Adrenal gland (tissue), 9 donors: ENCODE measurements at regions not wholly inside any gene's neighbourhood (a gene's known extent, or its start where the extent isn't known, plus 50 kb on each side); places are given as distances from the start of the nearest gene placed in this dataset.

Experiments used
- DNase-seq, 7 donors: peaks; one replicate each; pipeline ENCODE4 v3.0.0-alpha.2; 2019 to 2020
- H3K27ac ChIP-seq, 5 donors: fragments of 200-600 bp; sonication (generic) in 4 of 5; 1 replicate in 3 of 5; 2 replicates in 2 of 5; pipeline versions ENCODE4 v1.5.1 to v1.8.0; 2016 to 2020; ENCODE audit warnings: mild to moderate bottlenecking in 1 of 5
- H3K27me3 ChIP-seq: fragments of 200-600 bp; 2 replicates; pipeline ENCODE4 v1.8.0; 2021
- H3K36me3 ChIP-seq, 2 donors: fragments of 200-600 bp; replicated peaks in 1 of 2; 1 replicate in 1 of 2; 2 replicates in 1 of 2; pipeline versions ENCODE4 v1.5.1 to v1.8.0; 2018 to 2022
- H3K4me1 ChIP-seq, 2 donors: fragments of 200-600 bp; replicated peaks in 1 of 2; 1 replicate in 1 of 2; 2 replicates in 1 of 2; pipeline versions ENCODE4 v1.5.1 to v1.8.0; 2018 to 2021
- H3K4me3 ChIP-seq, 4 donors: fragments of 200-600 bp; sonication (generic) in 3 of 4; one replicate each; pipeline ENCODE4 v1.5.1; 2016 to 2018
- H3K9me3 ChIP-seq, 3 donors: fragments of 200-600 bp; sonication (generic) in 1 of 3; replicated peaks in 1 of 3; 1 replicate in 2 of 3; 2 replicates in 1 of 3; pipeline versions ENCODE4 v1.5.1 to v1.8.0; 2016 to 2021
- CTCF ChIP-seq, 6 experiments: fragments of 450-650 bp in 4 of 6; fragments of 200-600 bp in 2 of 6; sonication (generic) in 1 of 6; IDR thresholded peaks; 1 replicate in 5 of 6; 2 replicates in 1 of 6; pipeline versions ENCODE4 v1.5.1 to v1.8.0; 2016 to 2021; ENCODE audit warnings: antibody characterized with exemption in 6 of 6, mild to moderate bottlenecking in 2 of 6, moderate library complexity in 1 of 6
- POLR2A ChIP-seq, 2 donors: fragments of 450-650 bp; IDR thresholded peaks; one replicate each; pipeline ENCODE4 v1.6.1; 2017; ENCODE audit warnings: antibody characterized with exemption in 2 of 2, mild to moderate bottlenecking in 2 of 2, moderate library complexity in 1 of 2
- WGBS, 4 donors: extraction: QIAGEN DNeasy Blood & Tissue Kit in 2 of 4; methylation state at CpG; one replicate each; pipeline versions ENCODE4 v1.1.5 to v1.1.7; 2013 to 2017; 5-methylcytosine and 5-hydroxymethylcytosine counted together
- intact Hi-C, 2 donors: fragments of 100-400 bp; cut with DNase I; formaldehyde crosslinking; loops; one replicate each; pipeline versions ENCODE4 v1.14.1 to v1.15.0; 2022 to 2023
- donor health status: healthy with polysubstance abuse.
- donor health status: Bipolar disorder and iron deficiency.
- donor health status: DM: yes; HTN: yes; CAD: no.
- donor health status: DM: no; HTN: no; CAD: no.
- donor health status: DM: no; HTN: no; CAD: no.

- H3K27ac ChIP-seq = no peak overlapping the region
- H3K4me1 ChIP-seq = no peaks in the 10 kb centered on the region
- no peaks in the 10 kb centered on the region for H3K36me3 ChIP-seq
- H3K27me3 ChIP-seq = no peaks in the 10 kb centered on the region
- no peak for TF ChIP-seq CTCF (IDR thresholded peaks at IDR 0.05)
- 68 to 88% (median 78%) methylated on average over 4 of the region's 4 CpGs for WGBS, 4 donors
- intact Hi-C loops = no loop called here
- DNase-seq = no peak
- no peak overlapping the region for H3K4me3 ChIP-seq
- no peaks in the 10 kb centered on the region for H3K9me3 ChIP-seq
Measured at GRCh38 chr5:123906698-123907295, 394.8 kb downstream of the CSNK1G3 start.

- Histone ChIP-seq H3K27ac (no peak overlapping the region), H3K9me3 (no peaks in the 10 kb centered on the region), H3K4me1 (peaks cover 0 to 19% of the 10 kb centered on the region in 2 donors), H3K4me3 (no peak overlapping the region), H3K27me3 (no peaks in the 10 kb centered on the region), H3K36me3 (no peaks in the 10 kb centered on the region)
- intact Hi-C loops = no loop called here
- 43 to 70% (median 57%) methylated on average over 1 of the region's 1 CpG for WGBS, 4 donors
- no peak for TF ChIP-seq CTCF (IDR thresholded peaks at IDR 0.05)
- no peak for TF ChIP-seq POLR2A (IDR thresholded peaks at IDR 0.05)
- no peak for DNase-seq
Measured at GRCh38 chr5:123885081-123885480, 373.1 kb downstream of the CSNK1G3 start.

- 23 to 31% (median 26%) methylated on average over 2 of the region's 2 CpGs for WGBS, 4 donors
- no peaks in the 10 kb centered on the region for H3K27me3 ChIP-seq
- no peak for TF ChIP-seq POLR2A (IDR thresholded peaks at IDR 0.05)
- no peak for TF ChIP-seq CTCF (IDR thresholded peaks at IDR 0.05)
- DNase-seq = no peak
- intact Hi-C loops = no loop called here
- no peaks in the 10 kb centered on the region for H3K9me3 ChIP-seq
- H3K4me3 ChIP-seq = no peak overlapping the region
- no peaks in the 10 kb centered on the region for H3K36me3 ChIP-seq
- no peak overlapping the region for H3K27ac ChIP-seq
- H3K4me1 ChIP-seq = peaks cover 0 to 19% of the 10 kb centered on the region in 2 donors
Measured at GRCh38 chr5:123882965-123883345, 371.0 kb downstream of the CSNK1G3 start.

- H3K36me3 ChIP-seq = no peaks in the 10 kb centered on the region
- peaks cover 0 to 19% of the 10 kb centered on the region in 2 donors for H3K4me1 ChIP-seq
- intact Hi-C loops = no loop called here
- WGBS, 4 donors = 62 to 72% (median 70%) methylated on average over 5 of the region's 5 CpGs
- no peak overlapping the region for H3K4me3 ChIP-seq
- no peak for DNase-seq
- H3K9me3 ChIP-seq = no peaks in the 10 kb centered on the region
- H3K27me3 ChIP-seq = no peaks in the 10 kb centered on the region
- H3K27ac ChIP-seq = no peak overlapping the region
- TF ChIP-seq POLR2A (IDR thresholded peaks at IDR 0.05) (no peak), CTCF (IDR thresholded peaks at IDR 0.05) (no peak)
Measured at GRCh38 chr5:123882319-123882964, 370.5 kb downstream of the CSNK1G3 start.
